Esophagus muscularis mucosa (tissue), 3 donors: ENCODE measurements at regions not wholly inside any gene's neighbourhood (a gene's known extent, or its start where the extent isn't known, plus 50 kb on each side); places are given as distances from the start of the nearest gene placed in this dataset.

Experiments used
- POLR2A ChIP-seq: fragments of 450-650 bp; IDR thresholded peaks from one replicate; pipeline ENCODE4 v1.6.1; 2017; ENCODE audit warnings: antibody characterized with exemption, moderate library complexity, mild to moderate bottlenecking, low read depth
- TF ChIP-seq, protein P1 (sequence below), 3 experiments: fragments of 200-600 bp in 2 of 3; fragments of 450-650 bp in 1 of 3; sonication (generic) in 2 of 3; IDR thresholded peaks; one replicate each; pipeline ENCODE4 v1.5.1; 2017 to 2019; ENCODE audit warnings: antibody characterized with exemption in 3 of 3, mild to moderate bottlenecking in 2 of 3, moderate library complexity in 1 of 3

DNA sequence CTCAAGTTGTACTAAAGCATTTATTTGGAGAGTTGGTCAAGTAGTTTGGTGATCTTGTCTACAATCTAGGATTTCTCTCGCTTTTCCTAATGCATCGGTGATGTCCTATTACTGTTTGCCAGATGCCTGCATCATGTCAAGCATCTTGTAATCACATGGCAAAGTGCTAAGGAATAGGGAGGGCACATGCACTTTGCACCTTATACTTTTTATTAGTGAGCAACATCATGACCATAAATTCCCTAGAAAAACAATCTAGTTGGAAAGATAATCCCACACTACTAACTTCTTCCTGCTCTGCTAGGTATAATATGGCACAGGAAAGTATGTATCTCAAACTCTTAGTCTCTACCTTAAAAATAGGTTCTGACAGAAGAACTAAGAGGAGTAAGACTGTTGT is 894.3 kb upstream of the SLITRK1 start:
- TF ChIP-seq, protein P1, sequence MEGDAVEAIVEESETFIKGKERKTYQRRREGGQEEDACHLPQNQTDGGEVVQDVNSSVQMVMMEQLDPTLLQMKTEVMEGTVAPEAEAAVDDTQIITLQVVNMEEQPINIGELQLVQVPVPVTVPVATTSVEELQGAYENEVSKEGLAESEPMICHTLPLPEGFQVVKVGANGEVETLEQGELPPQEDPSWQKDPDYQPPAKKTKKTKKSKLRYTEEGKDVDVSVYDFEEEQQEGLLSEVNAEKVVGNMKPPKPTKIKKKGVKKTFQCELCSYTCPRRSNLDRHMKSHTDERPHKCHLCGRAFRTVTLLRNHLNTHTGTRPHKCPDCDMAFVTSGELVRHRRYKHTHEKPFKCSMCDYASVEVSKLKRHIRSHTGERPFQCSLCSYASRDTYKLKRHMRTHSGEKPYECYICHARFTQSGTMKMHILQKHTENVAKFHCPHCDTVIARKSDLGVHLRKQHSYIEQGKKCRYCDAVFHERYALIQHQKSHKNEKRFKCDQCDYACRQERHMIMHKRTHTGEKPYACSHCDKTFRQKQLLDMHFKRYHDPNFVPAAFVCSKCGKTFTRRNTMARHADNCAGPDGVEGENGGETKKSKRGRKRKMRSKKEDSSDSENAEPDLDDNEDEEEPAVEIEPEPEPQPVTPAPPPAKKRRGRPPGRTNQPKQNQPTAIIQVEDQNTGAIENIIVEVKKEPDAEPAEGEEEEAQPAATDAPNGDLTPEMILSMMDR (IDR thresholded peaks at IDR 0.05), result no peak
- TF ChIP-seq POLR2A, result no peak
